Lung (tissue), 11 donors: ENCODE measurements at regions not wholly inside any gene's neighbourhood (a gene's known extent, or its start where the extent isn't known, plus 50 kb on each side); places are given as distances from the start of the nearest gene placed in this dataset.

Experiments
- ATAC-seq: fragments of 200-7000 bp; cut with Tn5 transposase; one replicate; pipeline ENCODE4 v1.9.1; 2020; ENCODE audit warnings: moderate number of reproducible peaks; ENCODE audit not compliant: insufficient read depth, low FRiP score
- DNase-seq, 3 donors: peaks; one replicate each; pipeline ENCODE4 v3.0.0-alpha.2; 2013 to 2017
- H3K27ac ChIP-seq, 2 donors: one replicate each; pipeline ENCODE4 v1.5.1; 2013; ENCODE audit warnings: mild to moderate bottlenecking in 2 of 2, moderate library complexity in 2 of 2, control low read depth in 1 of 2, inconsistent platforms in 1 of 2, low read depth in 1 of 2, low read length in 1 of 2
- H3K27me3 ChIP-seq, 3 donors: one replicate each; pipeline ENCODE4 v1.5.1; 2013; ENCODE audit warnings: low read length in 2 of 3; ENCODE audit not compliant: control insufficient read depth in 3 of 3, insufficient read depth in 3 of 3
- H3K36me3 ChIP-seq, 4 donors: one replicate each; pipeline ENCODE4 v1.5.1; 2013; ENCODE audit warnings: low read length in 4 of 4, mild to moderate bottlenecking in 1 of 4, moderate library complexity in 1 of 4; ENCODE audit not compliant: control insufficient read depth in 4 of 4, insufficient read depth in 4 of 4
- H3K4me1 ChIP-seq, 5 donors: one replicate each; pipeline ENCODE4 v1.5.1; 2013; ENCODE audit warnings: low read length in 5 of 5, mild to moderate bottlenecking in 2 of 5, moderate library complexity in 1 of 5; ENCODE audit not compliant: control insufficient read depth in 5 of 5, insufficient read depth in 5 of 5
- H3K4me3 ChIP-seq: one replicate; pipeline ENCODE4 v1.5.1; 2013; ENCODE audit warnings: mild to moderate bottlenecking, control low read depth, moderate library complexity
- H3K9ac ChIP-seq, 2 donors: one replicate each; pipeline ENCODE4 v1.5.1; 2013; ENCODE audit warnings: low read length in 2 of 2, control low read depth in 1 of 2; ENCODE audit not compliant: insufficient read depth in 1 of 2
- H3K9me3 ChIP-seq, 4 donors: one replicate each; pipeline ENCODE4 v1.5.1; 2013; ENCODE audit warnings: low read length in 3 of 4, mild to moderate bottlenecking in 1 of 4, moderate library complexity in 1 of 4; ENCODE audit not compliant: control insufficient read depth in 4 of 4, insufficient read depth in 3 of 4
- CTCF ChIP-seq: IDR thresholded peaks from 2 replicates; pipeline ENCODE4 v1.5.1; 2012; ENCODE audit warnings: mild to moderate bottlenecking; ENCODE audit errors: control extremely low read depth, extremely low read depth
- WGBS, 2 donors: extraction: QIAGEN DNeasy Blood & Tissue Kit; methylation state at CpG; one replicate each; pipeline ENCODE4 v1.1.7; 2013; 5-methylcytosine and 5-hydroxymethylcytosine counted together
- donor health status: control.
- donor health status: control.
- donor health status: Bipolar disorder and iron deficiency.
- donor health status: healthy.
- donor health status: DM: yes; HTN: yes; CAD: no.

GRCh38 chr4:155076256-155076785 lies 132.1 kb upstream of the NPY2R start:
- WGBS, 2 donors, result 77 to 90% methylated on average over 3 of the region's 3 CpGs
- no peaks in the 10 kb centered on the region for H3K4me1 ChIP-seq
- H3K36me3 ChIP-seq, result no peaks in the 10 kb centered on the region
- H3K27me3 ChIP-seq, result no peaks in the 10 kb centered on the region
- no peaks in the 10 kb centered on the region for H3K9me3 ChIP-seq
- no peak overlapping the region for H3K9ac ChIP-seq
- no peak overlapping the region for H3K4me3 ChIP-seq
- ATAC-seq (no peak), DNase-seq (peak in 2 of 3 donors; percentile 10 to 15)
- no peak overlapping the region for H3K27ac ChIP-seq
- no peak for TF ChIP-seq CTCF

- Histone ChIP-seq H3K4me1 (no peaks in the 10 kb centered on the region), H3K27ac (no peak overlapping the region), H3K36me3 (no peaks in the 10 kb centered on the region), H3K9ac (no peak overlapping the region), H3K9me3 (no peaks in the 10 kb centered on the region), H3K4me3 (no peak overlapping the region), H3K27me3 (no peaks in the 10 kb centered on the region)
- no peak for TF ChIP-seq CTCF
- 87 to 88% methylated on average over 2 of the region's 2 CpGs for WGBS, 2 donors
- no peak for DNase-seq
- ATAC-seq, result no peak
These were observed 130.8 kb upstream of the NPY2R start for GRCh38 chr4:155077452-155078229.

GRCh38 chr4:155079871-155080270 lies 128.6 kb upstream of the NPY2R start:
- H3K9ac ChIP-seq, result no peak overlapping the region
- H3K27ac ChIP-seq, result no peak overlapping the region
- ATAC-seq (no peak), DNase-seq (no peak)
- H3K4me3 ChIP-seq, result no peak overlapping the region
- no peak for TF ChIP-seq CTCF
- no peaks in the 10 kb centered on the region for H3K4me1 ChIP-seq
- H3K9me3 ChIP-seq, result no peaks in the 10 kb centered on the region
- no peaks in the 10 kb centered on the region for H3K36me3 ChIP-seq
- no peaks in the 10 kb centered on the region for H3K27me3 ChIP-seq
